ENCODE measurements at regions not wholly inside any gene's neighbourhood (a gene's known extent, or its start where the extent isn't known, plus 50 kb on each side); places are given as distances from the start of the nearest gene placed in this dataset.

DNA sequence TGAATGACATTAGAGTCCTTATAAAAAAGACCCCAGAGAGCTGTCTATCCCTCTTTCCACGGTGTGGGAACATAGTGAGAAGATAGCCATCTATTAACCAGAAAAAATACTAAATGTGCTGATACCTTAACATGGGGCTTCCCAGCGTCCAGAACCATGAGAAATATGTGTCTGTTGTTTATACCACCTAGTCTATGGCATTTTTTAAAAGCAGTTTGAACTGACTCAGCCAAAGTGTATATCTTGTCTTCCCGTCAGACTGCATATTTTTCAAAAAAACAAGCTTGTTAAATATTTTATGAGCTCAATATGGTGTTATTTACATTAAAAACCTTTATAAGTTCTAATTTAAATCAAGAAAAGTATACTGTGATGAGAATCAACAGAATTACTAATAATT, 255.3 kb downstream of the HGF start:
- TF ChIP-seq EZH2 (IDR thresholded peaks at IDR 0.05; ENCODE audit: low read length, missing control alignments), result no peak
- TF ChIP-seq, protein P1, sequence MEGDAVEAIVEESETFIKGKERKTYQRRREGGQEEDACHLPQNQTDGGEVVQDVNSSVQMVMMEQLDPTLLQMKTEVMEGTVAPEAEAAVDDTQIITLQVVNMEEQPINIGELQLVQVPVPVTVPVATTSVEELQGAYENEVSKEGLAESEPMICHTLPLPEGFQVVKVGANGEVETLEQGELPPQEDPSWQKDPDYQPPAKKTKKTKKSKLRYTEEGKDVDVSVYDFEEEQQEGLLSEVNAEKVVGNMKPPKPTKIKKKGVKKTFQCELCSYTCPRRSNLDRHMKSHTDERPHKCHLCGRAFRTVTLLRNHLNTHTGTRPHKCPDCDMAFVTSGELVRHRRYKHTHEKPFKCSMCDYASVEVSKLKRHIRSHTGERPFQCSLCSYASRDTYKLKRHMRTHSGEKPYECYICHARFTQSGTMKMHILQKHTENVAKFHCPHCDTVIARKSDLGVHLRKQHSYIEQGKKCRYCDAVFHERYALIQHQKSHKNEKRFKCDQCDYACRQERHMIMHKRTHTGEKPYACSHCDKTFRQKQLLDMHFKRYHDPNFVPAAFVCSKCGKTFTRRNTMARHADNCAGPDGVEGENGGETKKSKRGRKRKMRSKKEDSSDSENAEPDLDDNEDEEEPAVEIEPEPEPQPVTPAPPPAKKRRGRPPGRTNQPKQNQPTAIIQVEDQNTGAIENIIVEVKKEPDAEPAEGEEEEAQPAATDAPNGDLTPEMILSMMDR (conservative IDR thresholded peaks at IDR 0.05 in 1 of 2, IDR thresholded peaks at IDR 0.05 in 1 of 2; ENCODE audit: low read depth in 1 of 2, low read length in 2 of 2), result no peak

All from fibroblast of lung (primary cell).